Tibial nerve (tissue), 4 donors: ENCODE measurements at regions not wholly inside any gene's neighbourhood (a gene's known extent, or its start where the extent isn't known, plus 50 kb on each side); places are given as distances from the start of the nearest gene placed in this dataset.

Experiments used
- CTCF ChIP-seq, 5 experiments: fragments of 200-600 bp in 3 of 5; fragments of 450-650 bp in 2 of 5; sonication (generic) in 3 of 5; IDR thresholded peaks; one replicate each; pipeline ENCODE4 v1.5.1; 2016 to 2019; ENCODE audit warnings: antibody characterized with exemption in 5 of 5, mild to moderate bottlenecking in 3 of 5, moderate library complexity in 2 of 5
- EP300 ChIP-seq, 2 donors: sonication (generic); formaldehyde crosslinking; IDR thresholded peaks; one replicate each; pipeline ENCODE4 v1.6.1; 2017; ENCODE audit warnings: antibody characterized with exemption in 2 of 2, mild to moderate bottlenecking in 1 of 2
- POLR2A ChIP-seq, 2 donors: fragments of 450-650 bp; IDR thresholded peaks; one replicate each; pipeline ENCODE4 v1.6.1; 2017; ENCODE audit warnings: antibody characterized with exemption in 2 of 2, mild to moderate bottlenecking in 2 of 2, moderate library complexity in 2 of 2

- TF ChIP-seq POLR2A (IDR thresholded peaks at IDR 0.05) = no peak
- TF ChIP-seq CTCF (IDR thresholded peaks at IDR 0.05) = no peak
- no peak for TF ChIP-seq EP300 (IDR thresholded peaks at IDR 0.05)
Observed at GRCh38 chr3:139122221-139122581, 77.5 kb upstream of the PRR23C start.
